Heart left ventricle (tissue), 16 donors: ENCODE measurements at regions not wholly inside any gene's neighbourhood (a gene's known extent, or its start where the extent isn't known, plus 50 kb on each side); places are given as distances from the start of the nearest gene placed in this dataset.

Experiments used
- ATAC-seq, 4 donors: fragments of 200-7000 bp; cut with Tn5 transposase; one replicate each; pipeline ENCODE4 v1.9.1; 2020 to 2022; ENCODE audit warnings: moderate library complexity in 4 of 4, mild to moderate bottlenecking in 3 of 4, moderate number of reproducible peaks in 1 of 4
- DNase-seq, 5 donors: peaks; one replicate each; pipeline ENCODE4 v3.0.0-alpha.2; 2020
- H3K27ac ChIP-seq, 12 donors: fragments of 200-600 bp; sonication (generic) in 4 of 12; one replicate each; pipeline versions ENCODE4 v1.5.0 to v1.8.0; 2016 to 2022; ENCODE audit warnings: mild to moderate bottlenecking in 2 of 12
- H3K27me3 ChIP-seq, 9 donors: fragments of 200-600 bp; sonication (generic) in 2 of 9; one replicate each; pipeline versions ENCODE4 v1.5.1 to v1.8.0; 2016 to 2022; ENCODE audit warnings: mild to moderate bottlenecking in 3 of 9
- H3K36me3 ChIP-seq, 9 donors: fragments of 200-600 bp; sonication (generic) in 2 of 9; one replicate each; pipeline versions ENCODE4 v1.5.0 to v1.8.0; 2018 to 2022; ENCODE audit warnings: mild to moderate bottlenecking in 2 of 9
- H3K4me1 ChIP-seq, 12 donors: fragments of 200-600 bp; sonication (generic) in 4 of 12; one replicate each; pipeline versions ENCODE4 v1.5.0 to v1.8.0; 2016 to 2022; ENCODE audit warnings: mild to moderate bottlenecking in 3 of 12
- H3K4me3 ChIP-seq, 12 donors: fragments of 200-600 bp; sonication (generic) in 4 of 12; one replicate each; pipeline versions ENCODE4 v1.5.0 to v1.8.0; 2017 to 2022; ENCODE audit warnings: mild to moderate bottlenecking in 9 of 12, moderate library complexity in 4 of 12
- H3K9me3 ChIP-seq, 12 donors: fragments of 200-600 bp; sonication (generic) in 4 of 12; one replicate each; pipeline versions ENCODE4 v1.5.0 to v1.8.0; 2016 to 2022; ENCODE audit warnings: mild to moderate bottlenecking in 1 of 12
- POLR2A ChIP-seq, 2 donors: fragments of 450-650 bp; IDR thresholded peaks; one replicate each; pipeline ENCODE4 v1.6.1; 2017; ENCODE audit warnings: antibody characterized with exemption in 2 of 2, mild to moderate bottlenecking in 2 of 2, moderate library complexity in 2 of 2
- WGBS, 4 donors: extraction: QIAGEN DNeasy Blood & Tissue Kit in 2 of 4; methylation state at CpG; one replicate each; pipeline versions ENCODE4 v1.1.5 to v1.1.7; 2013 to 2018; 5-methylcytosine and 5-hydroxymethylcytosine counted together
- intact Hi-C, 10 donors: fragments of 100-400 bp; cut with DNase I; formaldehyde crosslinking; loops; one replicate each; pipeline versions ENCODE4 v1.11.1 to v1.14.2; 2022
- TF ChIP-seq, protein P1 (sequence below), 12 donors: fragments of 200-600 bp; sonication (generic) in 4 of 12; IDR thresholded peaks; one replicate each; pipeline versions ENCODE4 v1.5.0 to v1.8.0; 2018 to 2022; ENCODE audit warnings: antibody characterized with exemption in 12 of 12, mild to moderate bottlenecking in 5 of 12
- donor health status: ischemic (EF 13 %, LVEDD 7.1; RV severe dilation, severe dysfunction).
- donor health status: healthy with polysubstance abuse.
- donor health status: DM: no; HTN: yes; CAD: no.
- donor health status: DM: no; HTN: no; CAD: no.
- donor health status: ischemic (EF 25% LVEDD 6.9; RV normal size, moderate dysfunction).
- donor health status: ischemic (EF 25% LVEDD 5.7; RV mildly dilated, moderate dysfunction).
- donor health status: healthy.
- donor health status: DM: yes; HTN: yes; CAD: no.
- donor health status: ischemic (EF 35%, LVEDD 5.7; RV mildly dilated, moderate dysfunction).
- donor health status: nonischemic (EF 11% LVEDD 7.7; RV severe dilation, severe dysfunction).
- donor health status: DM: yes; HTN: yes; CAD: no.
- donor health status: PGD.
- donor health status: ischemic (EF 29% LVEDD 5.4; RV normal size, mild dysfunction).
- donor health status: nonischemic (EF 23%, LVEDD 6.1; RV moderate dilation, normal function).

DNA sequence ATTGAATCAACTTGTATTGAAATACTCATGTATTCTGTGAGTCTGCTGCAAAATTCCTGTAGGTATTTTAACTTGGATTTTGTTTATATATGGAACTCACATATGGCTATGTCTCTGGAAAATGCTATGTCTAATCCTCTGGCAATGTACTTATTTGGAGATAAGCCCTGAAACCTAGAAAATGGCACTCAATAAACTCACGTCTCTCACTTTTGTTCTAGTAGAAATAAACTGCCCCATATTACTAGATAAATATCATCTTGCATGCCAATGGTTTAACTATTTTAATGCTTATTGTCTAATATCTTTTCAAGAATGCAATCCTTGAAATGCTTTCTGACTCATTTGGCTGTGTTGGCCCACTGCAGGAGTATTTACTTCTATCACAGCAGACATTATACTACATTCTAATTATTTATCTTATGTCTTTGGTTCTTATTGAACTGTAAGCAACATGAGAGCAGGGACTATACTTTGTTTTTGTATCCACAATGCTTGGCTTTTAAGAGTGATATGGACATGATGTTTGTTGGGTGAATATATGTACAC lies 292.2 kb upstream of the RSPO3 start:
- Histone ChIP-seq H3K36me3 (no peaks in the 10 kb centered on the region), H3K9me3 (no peaks in the 10 kb centered on the region), H3K27ac (no peak overlapping the region), H3K27me3 (no peaks in the 10 kb centered on the region), H3K4me1 (no peaks in the 10 kb centered on the region), H3K4me3 (no peak overlapping the region)
- DNase-seq (no peak), ATAC-seq (no peak)
- WGBS, 4 donors = 77 to 95% (median 84%) methylated on average over 1 of the region's 1 CpG
- TF ChIP-seq POLR2A (IDR thresholded peaks at IDR 0.05) = no peak
- TF ChIP-seq, protein P1, sequence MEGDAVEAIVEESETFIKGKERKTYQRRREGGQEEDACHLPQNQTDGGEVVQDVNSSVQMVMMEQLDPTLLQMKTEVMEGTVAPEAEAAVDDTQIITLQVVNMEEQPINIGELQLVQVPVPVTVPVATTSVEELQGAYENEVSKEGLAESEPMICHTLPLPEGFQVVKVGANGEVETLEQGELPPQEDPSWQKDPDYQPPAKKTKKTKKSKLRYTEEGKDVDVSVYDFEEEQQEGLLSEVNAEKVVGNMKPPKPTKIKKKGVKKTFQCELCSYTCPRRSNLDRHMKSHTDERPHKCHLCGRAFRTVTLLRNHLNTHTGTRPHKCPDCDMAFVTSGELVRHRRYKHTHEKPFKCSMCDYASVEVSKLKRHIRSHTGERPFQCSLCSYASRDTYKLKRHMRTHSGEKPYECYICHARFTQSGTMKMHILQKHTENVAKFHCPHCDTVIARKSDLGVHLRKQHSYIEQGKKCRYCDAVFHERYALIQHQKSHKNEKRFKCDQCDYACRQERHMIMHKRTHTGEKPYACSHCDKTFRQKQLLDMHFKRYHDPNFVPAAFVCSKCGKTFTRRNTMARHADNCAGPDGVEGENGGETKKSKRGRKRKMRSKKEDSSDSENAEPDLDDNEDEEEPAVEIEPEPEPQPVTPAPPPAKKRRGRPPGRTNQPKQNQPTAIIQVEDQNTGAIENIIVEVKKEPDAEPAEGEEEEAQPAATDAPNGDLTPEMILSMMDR (IDR thresholded peaks at IDR 0.05) = no peak
- intact Hi-C loops = no loop called here

DNA sequence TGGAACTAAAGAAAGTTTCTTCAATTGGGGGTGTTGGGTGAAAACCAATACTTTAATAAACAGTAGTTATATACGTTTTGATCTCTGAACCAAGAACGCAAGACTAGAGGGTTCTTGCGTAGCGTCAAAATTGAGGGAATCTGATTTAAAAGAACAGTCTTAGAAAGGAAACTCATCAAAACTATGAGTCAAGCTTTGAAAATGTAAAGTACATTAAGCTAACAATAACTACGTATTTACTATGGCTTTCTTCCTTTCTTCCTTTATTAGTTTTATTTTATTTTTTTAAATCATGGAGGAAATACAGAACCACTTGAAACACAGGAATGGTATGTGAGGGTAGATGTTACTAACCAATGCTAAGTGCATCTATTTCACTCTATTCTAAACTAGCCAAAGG lies 287.0 kb upstream of the RSPO3 start:
- TF ChIP-seq, protein P1 (IDR thresholded peaks at IDR 0.05) = no peak
- TF ChIP-seq POLR2A (IDR thresholded peaks at IDR 0.05) = no peak
- H3K4me3 ChIP-seq = no peak overlapping the region
- no peak for ATAC-seq
- no peaks in the 10 kb centered on the region for H3K27me3 ChIP-seq
- H3K9me3 ChIP-seq = no peaks in the 10 kb centered on the region
- intact Hi-C loops = no loop called here
- 64 to 85% (median 77%) methylated on average over 5 of the region's 5 CpGs for WGBS, 4 donors
- DNase-seq = no peak
- no peaks in the 10 kb centered on the region for H3K4me1 ChIP-seq
- no peak overlapping the region for H3K27ac ChIP-seq
- no peaks in the 10 kb centered on the region for H3K36me3 ChIP-seq

DNA sequence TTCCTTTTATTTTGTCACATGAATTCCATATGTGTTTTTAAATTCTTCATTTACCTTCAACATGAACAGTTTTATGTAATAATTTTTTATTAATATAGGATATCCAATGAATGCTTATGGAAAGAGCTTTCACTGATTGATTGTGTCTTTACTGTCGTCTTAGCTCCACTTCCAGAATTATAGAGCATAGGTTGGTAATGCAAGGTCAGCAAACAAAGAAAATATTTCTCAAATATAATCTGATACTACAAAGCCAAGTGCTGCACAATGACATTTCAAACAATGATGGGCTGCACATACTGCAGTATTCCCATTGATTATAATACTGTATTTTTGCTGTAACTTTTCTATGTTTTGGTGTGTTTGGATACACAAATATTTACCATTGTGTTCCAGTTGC lies 275.7 kb upstream of the RSPO3 start:
- WGBS, 4 donors = 77 to 89% (median 81%) methylated on average over 1 of the region's 1 CpG
- no peaks in the 10 kb centered on the region for H3K27me3 ChIP-seq
- no peaks in the 10 kb centered on the region for H3K9me3 ChIP-seq
- H3K4me1 ChIP-seq = no peaks in the 10 kb centered on the region
- H3K27ac ChIP-seq = no peak overlapping the region
- DNase-seq (no peak), ATAC-seq (no peak)
- no peak for TF ChIP-seq POLR2A (IDR thresholded peaks at IDR 0.05)
- TF ChIP-seq, protein P1 (IDR thresholded peaks at IDR 0.05) = no peak
- no peak overlapping the region for H3K4me3 ChIP-seq
- no peaks in the 10 kb centered on the region for H3K36me3 ChIP-seq
- intact Hi-C loops = no loop called here

DNA sequence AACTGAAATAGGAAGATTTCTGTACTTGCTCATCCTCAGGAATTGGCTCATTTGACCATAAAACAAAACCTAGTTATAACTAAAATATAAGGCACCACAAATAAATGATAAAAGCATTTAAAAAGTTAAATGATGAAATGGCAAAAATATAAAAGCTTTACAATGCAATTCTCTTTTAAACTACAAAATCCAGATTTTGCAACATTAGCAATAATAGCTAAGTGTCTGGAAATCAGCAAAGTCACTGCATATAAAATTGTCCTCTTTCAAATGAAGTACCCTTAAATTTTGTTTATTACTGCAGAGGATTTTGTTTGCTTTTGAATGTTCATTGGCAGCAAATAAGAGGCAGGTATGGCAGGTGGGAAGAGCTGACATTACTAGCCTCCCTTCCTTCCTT lies 270.4 kb upstream of the RSPO3 start:
- ATAC-seq (no peak), DNase-seq (no peak)
- Histone ChIP-seq H3K4me1 (no peaks in the 10 kb centered on the region), H3K27me3 (no peaks in the 10 kb centered on the region), H3K36me3 (no peaks in the 10 kb centered on the region), H3K9me3 (no peaks in the 10 kb centered on the region), H3K27ac (no peak overlapping the region), H3K4me3 (no peak overlapping the region)
- no peak for TF ChIP-seq POLR2A (IDR thresholded peaks at IDR 0.05)
- intact Hi-C loops = no loop called here

DNA sequence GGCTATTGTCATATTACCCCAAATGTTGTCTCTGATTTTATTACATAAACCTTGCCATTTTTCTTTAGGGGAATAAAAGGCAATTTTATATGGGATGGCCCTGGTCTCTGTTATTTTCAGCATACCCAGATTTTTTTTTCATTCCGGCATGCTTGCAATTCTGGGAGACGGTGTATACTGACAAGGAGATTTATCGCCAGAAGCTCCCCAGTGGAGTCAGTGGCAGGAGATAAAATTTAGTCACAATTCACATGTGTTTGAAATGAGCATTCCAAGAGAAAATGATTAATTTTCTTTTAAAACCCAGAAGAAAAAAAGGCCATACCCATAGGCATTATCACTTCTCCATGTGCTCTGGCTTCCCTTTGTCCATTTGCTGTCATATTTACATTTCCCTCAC lies 250.8 kb upstream of the RSPO3 start:
- WGBS, 4 donors = 73 to 79% (median 78%) methylated on average over 3 of the region's 3 CpGs
- ATAC-seq (no peak), DNase-seq (no peak)
- H3K9me3 ChIP-seq = peaks cover 0 to 4% (median 0%) of the 10 kb centered on the region in 12 donors
- H3K4me1 ChIP-seq = no peaks in the 10 kb centered on the region
- no peak overlapping the region for H3K27ac ChIP-seq
- no peaks in the 10 kb centered on the region for H3K36me3 ChIP-seq
- no peak overlapping the region for H3K4me3 ChIP-seq
- no peaks in the 10 kb centered on the region for H3K27me3 ChIP-seq
- TF ChIP-seq POLR2A (IDR thresholded peaks at IDR 0.05) = no peak
- TF ChIP-seq, protein P1 (IDR thresholded peaks at IDR 0.05) = no peak
- intact Hi-C loops = no loop called here
